Sciatic nerve (tissue), 2 donors: ENCODE measurements at regions not wholly inside any gene's neighbourhood (a gene's known extent, or its start where the extent isn't known, plus 50 kb on each side); places are given as distances from the start of the nearest gene placed in this dataset.
"Not testable (repeated sequence)": the region's sequence is repeated elsewhere in the genome, so short reads cannot be mapped to it uniquely, and the experiment has no call there.

Experiments
- ATAC-seq: fragments of 200-7000 bp; cut with Tn5 transposase; one replicate; pipeline ENCODE4 v1.9.1; 2020; ENCODE audit warnings: mild to moderate bottlenecking, moderate library complexity
- DNase-seq: peaks from one replicate; pipeline ENCODE4 v3.0.0-alpha.2; 2020; ENCODE audit warnings: low spot score
- intact Hi-C: fragments of 100-400 bp; cut with DNase I; formaldehyde crosslinking; loops from one replicate; pipeline ENCODE4 v1.14.2; 2022
- donor health status: DM: no; HTN: no; CAD: no.
- donor health status: DM: no; HTN: no; CAD: no.

GRCh38 chr6:6826095-6826901, 237.8 kb downstream of the LY86 start:
- peak; percentile 84 for ATAC-seq
- intact Hi-C loops, result no loop called here
- peak; percentile 72 for DNase-seq

DNA sequence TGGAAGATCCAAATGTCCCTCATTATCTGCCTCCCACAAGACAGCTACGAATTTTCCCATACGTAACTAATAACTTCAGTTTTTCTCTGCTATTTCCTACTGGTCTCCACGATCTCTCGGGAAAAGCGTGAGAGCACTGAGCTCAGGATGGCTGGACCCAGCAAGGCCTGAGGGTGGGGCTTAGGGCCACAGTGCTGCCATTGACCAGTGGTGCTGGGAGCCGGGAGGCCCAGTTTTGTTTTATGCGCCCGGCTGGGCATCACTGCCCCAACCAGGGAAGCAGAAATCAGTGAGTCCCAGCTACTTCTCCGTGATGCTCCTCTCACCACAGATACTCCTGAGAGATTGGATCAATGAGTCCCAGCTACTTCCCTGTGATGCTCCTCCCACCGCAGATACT, 238.4 kb downstream of the LY86 start:
- no peak for DNase-seq
- ATAC-seq, result no peak
- intact Hi-C loops, result no loop called here

GRCh38 chr6:6829872-6830685, 241.6 kb downstream of the LY86 start:
- ATAC-seq (no peak), DNase-seq (no peak)
- intact Hi-C loops, result no loop called here

DNA sequence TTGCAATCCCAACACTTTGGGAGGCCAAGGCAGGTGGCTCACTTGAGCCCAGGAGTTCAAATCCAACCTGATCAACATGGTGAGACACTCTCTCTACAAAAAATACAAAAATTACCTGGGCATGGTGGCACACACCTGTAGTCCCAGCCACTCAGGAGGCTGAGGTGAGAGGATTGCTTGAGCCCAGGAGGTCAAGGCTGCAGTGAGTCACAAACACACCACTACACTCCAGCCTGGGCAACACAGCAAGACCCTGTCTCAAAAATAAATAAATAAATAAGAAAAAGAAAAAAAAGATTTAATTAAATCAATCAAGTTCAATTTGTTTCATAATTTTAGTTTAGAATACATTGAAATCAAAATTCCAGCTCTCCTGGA, 242.2 kb downstream of the LY86 start:
- DNase-seq, intact Hi-C loops, ATAC-seq: not testable (repeated sequence)

- DNase-seq (no peak), ATAC-seq (no peak)
- intact Hi-C loops, result no loop called here
Observed at GRCh38 chr6:6832439-6832838, 243.9 kb downstream of the LY86 start.

- intact Hi-C loops, result no loop called here
- DNase-seq, result no peak
- peak; percentile 83 for ATAC-seq
Observed at GRCh38 chr6:6834356-6835222, 246.1 kb downstream of the LY86 start.

- no peak for ATAC-seq
- intact Hi-C loops, result no loop called here
- no peak for DNase-seq
Observed at GRCh38 chr6:6835223-6835503, 246.6 kb downstream of the LY86 start.

GRCh38 chr6:6836609-6837406, 248.3 kb downstream of the LY86 start:
- intact Hi-C loops, result no loop called here
- no peak for DNase-seq
- no peak for ATAC-seq

- intact Hi-C loops, result no loop called here
Observed at GRCh38 chr6:6837541-6838080, 249.1 kb downstream of the LY86 start.

GRCh38 chr6:6840831-6841291, 252.3 kb downstream of the LY86 start:
- no peak for DNase-seq
- ATAC-seq, result peak; percentile 31
- intact Hi-C loops, result no loop called here

More at GRCh38 chr6:6837541-6838080, 249.1 kb downstream of the LY86 start:
- DNase-seq (no peak), ATAC-seq (no peak)

DNA sequence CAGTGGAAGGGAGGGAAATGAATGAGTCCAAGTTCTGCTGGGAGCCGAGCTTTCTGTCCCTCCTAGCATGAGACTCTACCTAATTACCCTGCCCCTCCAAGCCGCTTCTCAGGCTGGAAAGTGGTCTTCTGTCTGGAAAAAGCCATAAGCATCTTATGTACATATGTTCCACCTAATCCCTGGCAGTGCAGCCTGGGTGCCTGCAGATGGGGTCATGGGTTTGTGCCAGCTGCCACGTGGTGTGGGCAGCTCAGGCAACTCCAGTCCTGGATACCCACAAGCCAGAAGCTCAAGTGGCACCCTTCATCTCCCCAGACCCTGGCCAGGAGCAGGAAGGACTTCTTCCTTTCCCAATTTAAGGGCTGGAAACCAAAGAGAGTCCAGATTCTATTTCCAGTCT, 253.1 kb downstream of the LY86 start:
- peak; percentile 48 for ATAC-seq

GRCh38 chr6:6842291-6842690, 253.8 kb downstream of the LY86 start:
- DNase-seq, result no peak
- intact Hi-C loops, result no loop called here
- no peak for ATAC-seq

More for the DNA sequence above, 253.1 kb downstream of the LY86 start:
- intact Hi-C loops, result no loop called here
- DNase-seq, result no peak

- intact Hi-C loops, result no loop called here
- ATAC-seq, result no peak
Observed at GRCh38 chr6:6843057-6843627, 254.6 kb downstream of the LY86 start.

DNA sequence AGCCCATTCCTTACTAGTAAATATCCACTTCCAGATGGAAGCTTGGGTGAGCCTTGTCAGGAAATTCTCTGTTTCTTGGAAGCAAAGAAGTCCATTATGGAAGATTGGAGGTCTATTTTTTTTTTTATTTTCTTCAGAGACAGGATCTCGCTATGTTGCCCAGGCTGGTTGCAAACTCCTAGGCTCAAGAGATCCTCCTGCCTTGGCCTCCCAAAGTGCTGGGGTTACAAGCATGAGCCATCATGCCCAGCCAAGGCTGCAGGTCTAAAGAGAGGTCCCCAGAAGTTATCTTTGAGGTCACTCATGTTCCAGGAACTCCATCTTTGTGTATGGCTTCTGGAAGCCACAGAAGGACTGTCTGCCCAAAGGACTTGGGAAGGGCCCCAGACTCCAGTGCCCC, 255.3 kb downstream of the LY86 start:
- ATAC-seq (no peak), DNase-seq (no peak)
- intact Hi-C loops, result no loop called here

More at GRCh38 chr6:6843057-6843627, 254.6 kb downstream of the LY86 start:
- no peak for DNase-seq

DNA sequence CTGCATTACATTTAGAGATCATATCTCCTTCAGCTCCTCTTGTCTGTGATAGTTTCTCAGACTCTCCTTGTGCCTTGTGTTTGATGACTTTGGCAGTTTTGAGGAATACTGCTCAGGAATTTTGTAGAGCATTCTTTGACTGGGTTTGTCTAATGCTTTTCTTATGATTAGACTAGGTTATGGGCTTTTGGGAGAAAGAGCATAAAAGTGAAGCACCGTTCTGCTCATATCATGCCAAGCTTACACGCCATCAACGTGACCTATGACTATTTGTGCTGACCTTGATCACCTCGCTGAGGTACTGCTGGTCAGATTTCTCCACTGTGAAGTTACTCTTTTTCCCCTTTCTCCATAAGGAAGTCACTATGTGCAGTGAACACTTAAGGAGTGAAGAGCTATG, 256.0 kb downstream of the LY86 start:
- peak; percentile 85 for ATAC-seq
- intact Hi-C loops, result no loop called here
- no peak for DNase-seq

DNA sequence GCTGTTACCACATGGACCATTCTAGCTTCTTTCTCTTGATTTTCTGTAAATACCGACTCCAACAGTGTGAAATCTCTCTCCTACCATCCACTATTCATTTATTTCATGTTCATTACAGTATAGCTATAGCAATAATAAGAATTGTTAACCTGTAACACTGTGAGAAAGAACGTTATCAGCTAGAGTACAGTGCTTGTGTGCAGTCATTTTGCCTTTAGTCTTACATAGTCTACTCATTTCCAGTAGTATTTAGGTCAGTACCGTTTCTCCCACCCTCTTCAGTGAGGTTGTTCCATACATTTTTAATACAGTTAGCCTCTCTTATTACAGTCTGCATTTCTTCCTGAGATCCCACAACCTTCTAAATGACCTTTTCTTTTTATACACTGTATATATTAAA, 257.1 kb downstream of the LY86 start:
- intact Hi-C loops, result no loop called here
- DNase-seq (no peak), ATAC-seq (no peak)

GRCh38 chr6:6847591-6847990, 259.1 kb downstream of the LY86 start:
- intact Hi-C loops, result no loop called here

More at GRCh38 chr6:6847591-6847990, 259.1 kb downstream of the LY86 start:
- ATAC-seq (no peak), DNase-seq (no peak)
